ENCODE measurements at regions not wholly inside any gene's neighbourhood (a gene's known extent, or its start where the extent isn't known, plus 50 kb on each side); places are given as distances from the start of the nearest gene placed in this dataset.

GRCh38 chr6:40889137-40889832 is 149.7 kb downstream of the UNC5CL start:
- TF ChIP-seq EZH2 (optimal IDR thresholded peaks at IDR 0.05; ENCODE audit: low read depth, low read length) (no peak), CTCF (IDR thresholded peaks at IDR 0.05; ENCODE audit: low read length) (no peak), EZH2phosphoT487 (IDR thresholded peaks at IDR 0.05; ENCODE audit: low read length) (no peak)

All from MM.1S (cell line).